GM23248 (cell line): ENCODE measurements at regions not wholly inside any gene's neighbourhood (a gene's known extent, or its start where the extent isn't known, plus 50 kb on each side); places are given as distances from the start of the nearest gene placed in this dataset.

Experiments used
- DNase-seq: peaks from one replicate; pipeline ENCODE4 v3.0.0-alpha.2; 2015
- H2AFZ ChIP-seq: fragments of 200-600 bp; sonication (generic); 2 replicates; pipeline ENCODE4 v1.6.1; 2016; ENCODE audit warnings: antibody characterized with exemption
- H3F3A ChIP-seq: fragments of 200-600 bp; sonication (generic); 2 replicates; pipeline ENCODE4 v1.6.1; 2016; ENCODE audit warnings: mild to moderate bottlenecking, antibody characterized with exemption, mixed run types; ENCODE audit not compliant: insufficient read depth
- H3K27ac ChIP-seq: fragments of 200-600 bp; sonication (generic); 2 replicates; pipeline ENCODE4 v1.5.1; 2016; ENCODE audit warnings: mild to moderate bottlenecking
- H3K27me3 ChIP-seq: fragments of 200-600 bp; sonication (generic); replicated peaks from 2 replicates; pipeline ENCODE4 v1.6.1; 2016; ENCODE audit warnings: mild to moderate bottlenecking; ENCODE audit not compliant: insufficient read depth
- H3K36me3 ChIP-seq: fragments of 200-600 bp; sonication (generic); 2 replicates; pipeline ENCODE4 v1.6.1; 2016; ENCODE audit warnings: low read depth, mild to moderate bottlenecking
- H3K4me1 ChIP-seq: fragments of 200-600 bp; sonication (generic); 2 replicates; pipeline ENCODE4 v1.6.1; 2016; ENCODE audit warnings: mild to moderate bottlenecking; ENCODE audit not compliant: insufficient read depth
- H3K4me2 ChIP-seq: fragments of 200-600 bp; sonication (generic); one replicate; pipeline ENCODE4 v1.6.1; 2016; ENCODE audit warnings: mild to moderate bottlenecking; ENCODE audit not compliant: unreplicated experiment
- H3K4me3 ChIP-seq: fragments of 200-600 bp; sonication (generic); 2 replicates; pipeline ENCODE4 v1.5.1; 2016; ENCODE audit warnings: mild to moderate bottlenecking
- H3K79me2 ChIP-seq: fragments of 200-600 bp; sonication (generic); 2 replicates; pipeline ENCODE4 v1.6.1; 2016; ENCODE audit warnings: mild to moderate bottlenecking; ENCODE audit not compliant: insufficient read depth
- H3K9ac ChIP-seq: fragments of 200-600 bp; sonication (generic); 2 replicates; pipeline ENCODE4 v1.6.1; 2016; ENCODE audit warnings: mild to moderate bottlenecking
- H3K9me2 ChIP-seq: fragments of 200-600 bp; sonication (generic); 2 replicates; pipeline ENCODE4 v1.6.1; 2016; ENCODE audit warnings: mixed run types, mild to moderate bottlenecking, moderate library complexity; ENCODE audit not compliant: insufficient read depth
- H3K9me3 ChIP-seq: fragments of 200-600 bp; sonication (generic); one replicate; pipeline ENCODE4 v1.6.1; 2017; ENCODE audit warnings: low read depth
- H4K20me1 ChIP-seq: fragments of 200-600 bp; sonication (generic); 2 replicates; pipeline ENCODE4 v1.6.0; 2016; ENCODE audit not compliant: insufficient read depth
- EZH2 ChIP-seq: fragments of 200-600 bp; sonication (generic); IDR thresholded peaks from 2 replicates; pipeline ENCODE4 v1.6.1; 2018; ENCODE audit warnings: antibody characterized with exemption, mild to moderate bottlenecking; ENCODE audit not compliant: insufficient read depth, poor library complexity, severe bottlenecking
- EZH2phosphoT487 ChIP-seq: fragments of 200-600 bp; sonication (generic); IDR thresholded peaks from 2 replicates; pipeline ENCODE4 v1.6.1; 2018; ENCODE audit warnings: antibody characterized with exemption, moderate library complexity, mild to moderate bottlenecking, low read depth; ENCODE audit not compliant: insufficient read depth
- WGBS, 2 experiments: methylation state at CpG; one replicate each; pipeline ENCODE4 v1.1.6; 2015 to 2017; ENCODE audit warnings: low lambda C conversion rate in 2 of 2, low coverage in 1 of 2; ENCODE audit errors: missing lambda C conversion rate in 2 of 2; 5-methylcytosine and 5-hydroxymethylcytosine counted together
- in situ Hi-C: fragments of 300-500 bp; cut with MboI; formaldehyde crosslinking; loops from 2 replicates; pipeline ENCODE4 v1.15.0; 2020

DNA sequence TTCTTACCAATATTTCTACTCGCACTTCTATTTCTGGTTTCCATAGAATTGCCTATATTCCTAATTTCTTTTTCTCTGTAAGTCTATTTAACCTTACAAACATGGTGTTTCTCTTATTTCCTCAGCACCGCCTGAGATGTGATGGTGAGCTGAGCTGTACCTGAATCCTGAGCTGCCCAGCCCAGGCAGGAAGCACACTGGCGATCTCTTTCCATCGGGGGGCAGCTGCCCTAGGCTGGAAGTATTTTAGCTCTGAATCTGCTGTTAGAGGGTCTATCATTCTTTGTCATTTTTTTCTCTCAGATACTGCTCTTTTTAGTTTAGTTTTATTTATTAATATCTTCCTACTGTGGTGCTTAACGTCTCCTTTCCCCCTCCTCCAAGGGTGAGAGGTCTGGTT lies 173.4 kb upstream of the SLC35B3 start:
- Histone ChIP-seq H3K9me3 (no peaks in the 10 kb centered on the region), H3K79me2 (no peaks in the 10 kb centered on the region), H3K27me3 (no peaks in the 10 kb centered on the region), H3K4me2 (no peak overlapping the region), H3K4me3 (no peak overlapping the region), H2AFZ (no peak overlapping the region), H4K20me1 (no peaks in the 10 kb centered on the region), H3K36me3 (no peaks in the 10 kb centered on the region), H3K9ac (no peak overlapping the region), H3F3A (no peaks in the 10 kb centered on the region), H3K4me1 (no peaks in the 10 kb centered on the region), H3K27ac (no peak overlapping the region), H3K9me2 (no peaks in the 10 kb centered on the region)
- TF ChIP-seq EZH2phosphoT487 (no peak), EZH2 (no peak)
- 40 to 44% methylated on average over 5 of the region's 5 CpGs for WGBS, 2 experiments
- DNase-seq = no peak
- in situ Hi-C loops = no loop called here

DNA sequence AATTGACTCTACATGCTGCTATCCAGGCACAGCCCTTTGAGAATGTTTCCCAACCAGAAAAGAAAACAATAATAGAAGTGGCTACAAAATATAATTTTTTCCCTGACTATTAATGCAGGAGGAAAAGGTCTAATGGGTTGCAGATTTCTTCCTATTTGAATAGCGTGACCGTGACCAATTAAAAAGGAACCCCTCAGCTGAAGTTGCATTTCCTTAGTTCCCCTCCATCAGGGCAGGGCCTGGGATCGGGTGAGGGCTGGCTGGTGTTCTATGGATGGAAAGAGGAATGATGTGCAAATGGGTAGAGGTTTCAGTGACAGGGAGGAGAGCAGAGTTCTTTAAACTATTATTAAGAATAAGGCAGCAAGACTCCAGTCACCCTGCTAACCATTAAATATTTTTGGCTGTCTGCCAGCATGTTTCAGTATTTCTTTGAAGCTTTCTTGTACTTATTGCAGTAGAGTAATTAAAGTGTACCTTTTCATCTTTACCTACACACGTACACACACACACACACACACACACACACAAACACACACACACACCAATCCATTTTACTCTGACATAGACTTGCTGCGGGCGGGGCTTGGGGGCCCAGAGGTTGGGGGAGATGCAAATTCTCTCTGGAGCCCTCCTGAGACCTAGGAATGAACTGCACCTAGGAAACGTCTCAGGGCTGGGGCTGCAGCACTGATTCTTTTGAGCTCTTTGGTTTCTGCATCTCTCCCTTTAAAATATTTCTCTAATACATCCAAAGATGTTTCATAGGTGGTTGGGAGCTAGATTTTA lies 154.8 kb upstream of the SLC35B3 start:
- no peaks in the 10 kb centered on the region for H3K4me1 ChIP-seq
- 4 to 9% methylated on average over 7 of the region's 7 CpGs for WGBS, 2 experiments
- H3K27me3 ChIP-seq = no peaks in the 10 kb centered on the region
- in situ Hi-C loops = no loop called here
- no peak overlapping the region for H2AFZ ChIP-seq
- H4K20me1 ChIP-seq = no peaks in the 10 kb centered on the region
- H3F3A ChIP-seq = no peaks in the 10 kb centered on the region
- H3K9me3 ChIP-seq = no peaks in the 10 kb centered on the region
- H3K27ac ChIP-seq = no peak overlapping the region
- TF ChIP-seq EZH2phosphoT487 = no peak
- TF ChIP-seq EZH2 = no peak
- H3K36me3 ChIP-seq = no peaks in the 10 kb centered on the region
- no peaks in the 10 kb centered on the region for H3K9me2 ChIP-seq
- no peak overlapping the region for H3K4me3 ChIP-seq
- no peaks in the 10 kb centered on the region for H3K79me2 ChIP-seq
- no peak overlapping the region for H3K9ac ChIP-seq
- peak; percentile 0 for DNase-seq
- H3K4me2 ChIP-seq = no peak overlapping the region

DNA sequence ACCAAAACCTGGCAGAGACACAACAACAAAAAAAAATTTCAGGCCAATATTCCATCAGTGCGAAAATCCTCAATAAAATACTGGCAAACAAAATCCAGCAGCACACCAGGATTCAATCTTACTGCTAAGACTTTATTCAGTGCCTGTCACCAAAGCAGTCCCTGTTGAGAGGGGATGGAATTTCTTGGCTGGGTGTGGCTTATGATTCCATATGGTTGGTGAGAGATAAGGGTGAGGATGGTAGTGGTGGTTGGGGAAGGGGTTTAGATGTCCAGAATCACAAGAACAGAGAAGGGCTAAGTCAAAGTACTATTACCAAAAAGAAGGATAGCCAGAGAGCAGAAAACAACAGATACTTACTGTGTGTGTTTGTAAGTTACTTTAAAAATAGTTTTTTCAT lies 152.8 kb upstream of the SLC35B3 start:
- no peaks in the 10 kb centered on the region for H3K27me3 ChIP-seq
- no peaks in the 10 kb centered on the region for H3F3A ChIP-seq
- H4K20me1 ChIP-seq = no peaks in the 10 kb centered on the region
- no peak overlapping the region for H3K27ac ChIP-seq
- H3K79me2 ChIP-seq = no peaks in the 10 kb centered on the region
- 25 to 31% methylated on average over 1 of the region's 1 CpG for WGBS, 2 experiments
- H3K9me3 ChIP-seq = no peaks in the 10 kb centered on the region
- no peaks in the 10 kb centered on the region for H3K36me3 ChIP-seq
- no peak overlapping the region for H3K4me3 ChIP-seq
- DNase-seq = no peak
- in situ Hi-C loops = no loop called here
- TF ChIP-seq EZH2phosphoT487 = no peak
- no peak for TF ChIP-seq EZH2
- no peak overlapping the region for H3K9ac ChIP-seq
- no peaks in the 10 kb centered on the region for H3K9me2 ChIP-seq
- no peak overlapping the region for H3K4me2 ChIP-seq
- H3K4me1 ChIP-seq = no peaks in the 10 kb centered on the region
- no peak overlapping the region for H2AFZ ChIP-seq

DNA sequence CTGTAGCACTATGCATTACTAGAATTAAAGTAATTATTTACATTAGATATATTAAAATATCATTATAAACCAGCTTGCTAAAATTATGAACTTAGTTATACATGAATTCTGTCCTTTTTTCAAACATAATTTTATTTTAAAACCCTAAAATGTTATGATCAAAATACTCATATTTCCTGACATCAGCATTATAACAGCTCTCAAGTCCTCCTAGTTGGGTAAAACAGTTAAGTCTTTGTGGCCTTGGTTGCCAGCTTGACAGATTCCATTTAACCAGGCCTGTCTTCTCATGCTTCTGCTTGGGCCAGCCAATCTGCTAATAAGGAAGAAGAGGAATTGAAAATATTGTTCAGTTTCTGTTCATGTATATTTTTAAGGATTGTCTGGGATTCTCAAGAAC lies 147.9 kb upstream of the SLC35B3 start:
- DNase-seq = no peak
- Histone ChIP-seq H3K4me2 (no peak overlapping the region), H3K9ac (no peak overlapping the region), H3K36me3 (no peaks in the 10 kb centered on the region), H3K9me2 (no peaks in the 10 kb centered on the region), H3K79me2 (no peaks in the 10 kb centered on the region), H4K20me1 (no peaks in the 10 kb centered on the region), H3F3A (no peaks in the 10 kb centered on the region), H3K27me3 (no peaks in the 10 kb centered on the region), H3K4me3 (no peak overlapping the region), H3K27ac (no peak overlapping the region), H3K9me3 (no peaks in the 10 kb centered on the region), H3K4me1 (no peaks in the 10 kb centered on the region), H2AFZ (no peak overlapping the region)
- TF ChIP-seq EZH2 (no peak), EZH2phosphoT487 (no peak)
- in situ Hi-C loops = no loop called here

DNA sequence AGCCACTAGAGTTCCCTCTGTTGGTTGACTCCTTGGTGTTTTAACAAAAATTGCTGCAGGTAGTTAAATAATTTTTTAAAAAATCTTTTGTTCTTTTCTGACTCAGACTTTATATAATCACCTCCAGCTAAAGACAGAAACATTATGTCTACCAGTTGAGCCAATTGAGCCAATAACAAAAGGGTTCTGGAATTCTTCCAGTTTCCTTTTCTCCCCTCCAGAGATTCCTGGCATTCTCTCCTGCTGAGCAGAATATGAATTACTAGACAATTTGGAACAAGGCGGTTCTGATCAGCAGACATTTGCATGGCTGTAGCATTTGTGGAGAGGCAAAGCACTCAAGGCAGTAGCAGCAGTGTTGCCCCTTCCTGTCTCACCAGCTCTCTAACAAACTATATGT lies 144.0 kb upstream of the SLC35B3 start:
- H3K79me2 ChIP-seq = no peaks in the 10 kb centered on the region
- H3K4me1 ChIP-seq = no peaks in the 10 kb centered on the region
- H3K4me3 ChIP-seq = no peak overlapping the region
- H3K9ac ChIP-seq = no peak overlapping the region
- no peaks in the 10 kb centered on the region for H3K27me3 ChIP-seq
- no peak for DNase-seq
- H3K27ac ChIP-seq = no peak overlapping the region
- H4K20me1 ChIP-seq = no peaks in the 10 kb centered on the region
- in situ Hi-C loops = no loop called here
- TF ChIP-seq EZH2phosphoT487 = no peak
- TF ChIP-seq EZH2 = no peak
- H3K4me2 ChIP-seq = no peak overlapping the region
- H3F3A ChIP-seq = no peaks in the 10 kb centered on the region
- WGBS, 2 experiments = 10 to 13% methylated on average over 1 of the region's 1 CpG
- H3K9me2 ChIP-seq = no peaks in the 10 kb centered on the region
- H2AFZ ChIP-seq = no peak overlapping the region
- H3K9me3 ChIP-seq = no peaks in the 10 kb centered on the region
- H3K36me3 ChIP-seq = no peaks in the 10 kb centered on the region
